ENCODE measurements at regions not wholly inside any gene's neighbourhood (a gene's known extent, or its start where the extent isn't known, plus 50 kb on each side); places are given as distances from the start of the nearest gene placed in this dataset.
A peak's percentile ranks its signal among the peaks of the same experiment; 100 is the strongest.
"Not testable (repeated sequence)": the region's sequence is repeated elsewhere in the genome, so short reads cannot be mapped to it uniquely, and the experiment has no call there.

DNA sequence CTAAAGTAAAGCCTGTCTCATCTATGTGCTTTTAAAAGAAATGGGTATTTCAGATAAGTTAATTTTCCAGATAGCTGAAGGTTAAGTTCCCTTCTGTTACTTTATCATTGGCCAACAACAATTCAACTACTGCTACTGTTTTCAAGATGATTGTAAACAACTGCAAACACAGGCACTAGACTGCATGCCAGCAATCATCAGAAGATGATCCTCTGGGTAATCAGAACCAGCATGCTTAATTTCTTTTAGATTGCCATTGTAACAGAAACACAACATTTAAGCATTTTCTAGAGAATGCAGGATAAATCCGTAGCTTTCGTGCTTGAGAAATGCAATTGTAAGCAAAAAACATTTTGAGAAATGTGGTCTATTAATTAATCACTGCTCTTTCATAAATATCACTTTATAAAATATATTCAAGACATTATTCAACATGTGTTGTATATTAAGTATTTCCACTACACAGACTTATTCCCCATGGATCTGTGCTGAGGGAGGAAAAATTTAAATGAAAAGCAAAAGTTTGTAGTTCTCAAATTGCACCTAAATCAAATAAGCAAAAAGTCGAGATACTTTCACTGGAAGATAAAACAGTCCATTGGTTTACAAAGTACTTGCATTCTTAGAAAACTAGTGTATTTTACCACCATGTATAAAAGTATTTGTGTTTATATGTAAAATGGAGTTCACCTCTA is 133.7 kb downstream of the ATL2 start:
- H3K4me2 ChIP-seq (ENCODE audit: low read length) = no peak overlapping the region
- H3K9me3 Mint-ChIP-seq (ENCODE audit: unreplicated experiment) = peaks cover 3% of the 10 kb centered on the region
- no peaks in the 10 kb centered on the region for H3K27me3 ChIP-seq (ENCODE audit: insufficient read depth, low read length)
- H2AFZ ChIP-seq (ENCODE audit: low read depth, low read length) = no peak overlapping the region
- H4K20me1 ChIP-seq (ENCODE audit: insufficient read depth, low read length) = no peaks in the 10 kb centered on the region
- no peak overlapping the region for H3K27ac Mint-ChIP-seq (ENCODE audit: unreplicated experiment)
- no peak for DNase-seq (ENCODE audit: low read depth)
- H3K4me3 ChIP-seq (ENCODE audit: insufficient read depth, low read depth, low read length) = no peak overlapping the region
- H3K27me3 Mint-ChIP-seq (ENCODE audit: low read depth, unreplicated experiment) = peaks cover 11% of the 10 kb centered on the region
- TF ChIP-seq EZH2 (IDR thresholded peaks at IDR 0.05; ENCODE audit: insufficient read depth, low read length) = no peak
- TF ChIP-seq, protein P1, sequence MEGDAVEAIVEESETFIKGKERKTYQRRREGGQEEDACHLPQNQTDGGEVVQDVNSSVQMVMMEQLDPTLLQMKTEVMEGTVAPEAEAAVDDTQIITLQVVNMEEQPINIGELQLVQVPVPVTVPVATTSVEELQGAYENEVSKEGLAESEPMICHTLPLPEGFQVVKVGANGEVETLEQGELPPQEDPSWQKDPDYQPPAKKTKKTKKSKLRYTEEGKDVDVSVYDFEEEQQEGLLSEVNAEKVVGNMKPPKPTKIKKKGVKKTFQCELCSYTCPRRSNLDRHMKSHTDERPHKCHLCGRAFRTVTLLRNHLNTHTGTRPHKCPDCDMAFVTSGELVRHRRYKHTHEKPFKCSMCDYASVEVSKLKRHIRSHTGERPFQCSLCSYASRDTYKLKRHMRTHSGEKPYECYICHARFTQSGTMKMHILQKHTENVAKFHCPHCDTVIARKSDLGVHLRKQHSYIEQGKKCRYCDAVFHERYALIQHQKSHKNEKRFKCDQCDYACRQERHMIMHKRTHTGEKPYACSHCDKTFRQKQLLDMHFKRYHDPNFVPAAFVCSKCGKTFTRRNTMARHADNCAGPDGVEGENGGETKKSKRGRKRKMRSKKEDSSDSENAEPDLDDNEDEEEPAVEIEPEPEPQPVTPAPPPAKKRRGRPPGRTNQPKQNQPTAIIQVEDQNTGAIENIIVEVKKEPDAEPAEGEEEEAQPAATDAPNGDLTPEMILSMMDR (IDR thresholded peaks at IDR 0.05; ENCODE audit: insufficient read depth, low read depth, low read length) = no peak
- H3K4me1 Mint-ChIP-seq (ENCODE audit: low read depth, unreplicated experiment) = peaks cover 12% of the 10 kb centered on the region
- H3K79me2 ChIP-seq (ENCODE audit: insufficient read depth, low read length) = no peaks in the 10 kb centered on the region
- no peaks in the 10 kb centered on the region for H3K36me3 ChIP-seq (ENCODE audit: insufficient read depth, low read length)
- no peak for FAIRE-seq
- H3K36me3 Mint-ChIP-seq (ENCODE audit: low read depth, unreplicated experiment) = no peaks in the 10 kb centered on the region
- H3K9me3 ChIP-seq (ENCODE audit: insufficient read depth, low read depth, low read length) = no peaks in the 10 kb centered on the region
- no peak overlapping the region for H3K9ac ChIP-seq (ENCODE audit: low read length)
- H3K4me1 ChIP-seq (ENCODE audit: insufficient read depth, low read length) = no peaks in the 10 kb centered on the region
- H3K27ac ChIP-seq (ENCODE audit: low read depth, low read length) = no peak overlapping the region
- no peak overlapping the region for H3K4me3 Mint-ChIP-seq (ENCODE audit: unreplicated experiment)

DNA sequence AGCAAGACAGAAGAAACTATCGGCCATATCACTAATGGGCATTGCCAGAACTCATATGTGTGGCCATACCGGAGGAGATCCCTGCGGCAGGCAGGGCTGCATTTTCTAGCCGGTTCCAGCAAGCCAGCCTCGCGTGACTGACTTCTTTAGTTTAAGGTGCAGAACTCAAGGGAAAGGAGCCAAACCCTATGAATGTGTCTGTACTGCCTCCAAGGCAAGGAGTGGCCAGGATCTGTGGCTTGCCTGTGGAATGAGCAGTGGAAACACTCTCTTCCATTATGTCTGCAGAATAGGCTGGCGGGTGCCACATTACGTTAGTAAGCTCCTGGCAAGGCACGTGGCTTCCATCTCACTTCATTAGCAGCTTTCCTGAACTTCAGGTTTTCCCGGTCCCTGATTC is 137.6 kb downstream of the ATL2 start:
- Histone ChIP-seq H3K9me3 (ENCODE audit: insufficient read depth, low read depth, low read length) (no peaks in the 10 kb centered on the region), H3K27ac (ENCODE audit: low read depth, low read length) (no peak overlapping the region), H3K27me3 (ENCODE audit: insufficient read depth, low read length) (no peaks in the 10 kb centered on the region), H3K4me2 (ENCODE audit: low read length) (no peak overlapping the region), H3K9ac (ENCODE audit: low read length) (no peak overlapping the region), H3K4me3 (ENCODE audit: insufficient read depth, low read depth, low read length) (no peak overlapping the region), H2AFZ (ENCODE audit: low read depth, low read length) (no peak overlapping the region), H3K79me2 (ENCODE audit: insufficient read depth, low read length) (no peaks in the 10 kb centered on the region), H3K4me1 (ENCODE audit: insufficient read depth, low read length) (no peaks in the 10 kb centered on the region), H4K20me1 (ENCODE audit: insufficient read depth, low read length) (no peaks in the 10 kb centered on the region), H3K36me3 (ENCODE audit: insufficient read depth, low read length) (no peaks in the 10 kb centered on the region)
- Mint-ChIP-seq H3K27me3 (ENCODE audit: low read depth, unreplicated experiment) (peaks cover 11% of the 10 kb centered on the region), H3K9me3 (ENCODE audit: unreplicated experiment) (peaks cover 1% of the 10 kb centered on the region), H3K36me3 (ENCODE audit: low read depth, unreplicated experiment) (no peaks in the 10 kb centered on the region), H3K4me3 (ENCODE audit: unreplicated experiment) (no peak overlapping the region), H3K27ac (ENCODE audit: unreplicated experiment) (no peak overlapping the region), H3K4me1 (ENCODE audit: low read depth, unreplicated experiment) (no peaks in the 10 kb centered on the region)
- FAIRE-seq (no peak), DNase-seq (ENCODE audit: low read depth) (peak; percentile 80)
- no peak for TF ChIP-seq EZH2 (IDR thresholded peaks at IDR 0.05; ENCODE audit: insufficient read depth, low read length)
- TF ChIP-seq, protein P1 (IDR thresholded peaks at IDR 0.05; ENCODE audit: insufficient read depth, low read depth, low read length) = no peak

DNA sequence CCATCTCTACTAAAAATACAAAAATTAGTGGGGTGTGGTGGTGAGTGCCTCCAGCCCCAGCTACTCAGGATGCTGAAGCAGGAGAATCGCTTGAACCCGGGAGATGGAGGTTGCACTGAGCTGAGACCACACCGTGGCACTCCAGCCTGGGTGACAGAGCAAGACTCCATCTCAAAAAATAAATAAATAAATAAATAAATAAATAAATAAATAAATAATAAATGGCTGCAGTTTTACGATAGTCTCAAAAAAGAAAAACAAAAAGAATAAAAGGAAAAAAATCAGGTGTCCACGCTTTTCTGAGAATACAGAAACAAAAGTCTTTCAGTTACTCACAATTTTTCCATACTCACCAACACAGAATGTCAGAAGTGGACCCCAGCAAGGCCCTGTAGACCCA is 138.4 kb downstream of the ATL2 start:
- H3K4me3 Mint-ChIP-seq (ENCODE audit: unreplicated experiment); DNase-seq (ENCODE audit: low read depth); H3K27ac Mint-ChIP-seq (ENCODE audit: unreplicated experiment); H3K36me3 Mint-ChIP-seq (ENCODE audit: low read depth, unreplicated experiment); H3K27me3 ChIP-seq (ENCODE audit: insufficient read depth, low read length); H3K9me3 ChIP-seq (ENCODE audit: insufficient read depth, low read depth, low read length); H3K9me3 Mint-ChIP-seq (ENCODE audit: unreplicated experiment); H4K20me1 ChIP-seq (ENCODE audit: insufficient read depth, low read length); H3K27ac ChIP-seq (ENCODE audit: low read depth, low read length); H3K4me2 ChIP-seq (ENCODE audit: low read length); H3K9ac ChIP-seq (ENCODE audit: low read length); H2AFZ ChIP-seq (ENCODE audit: low read depth, low read length); FAIRE-seq; H3K36me3 ChIP-seq (ENCODE audit: insufficient read depth, low read length); H3K4me1 ChIP-seq (ENCODE audit: insufficient read depth, low read length); H3K4me3 ChIP-seq (ENCODE audit: insufficient read depth, low read depth, low read length); H3K4me1 Mint-ChIP-seq (ENCODE audit: low read depth, unreplicated experiment); H3K79me2 ChIP-seq (ENCODE audit: insufficient read depth, low read length): not testable (repeated sequence)
- H3K27me3 Mint-ChIP-seq (ENCODE audit: low read depth, unreplicated experiment) = peaks cover 11% of the 10 kb centered on the region
